ENCODE measurements at regions not wholly inside any gene's neighbourhood (a gene's known extent, or its start where the extent isn't known, plus 50 kb on each side); places are given as distances from the start of the nearest gene placed in this dataset.

DNA sequence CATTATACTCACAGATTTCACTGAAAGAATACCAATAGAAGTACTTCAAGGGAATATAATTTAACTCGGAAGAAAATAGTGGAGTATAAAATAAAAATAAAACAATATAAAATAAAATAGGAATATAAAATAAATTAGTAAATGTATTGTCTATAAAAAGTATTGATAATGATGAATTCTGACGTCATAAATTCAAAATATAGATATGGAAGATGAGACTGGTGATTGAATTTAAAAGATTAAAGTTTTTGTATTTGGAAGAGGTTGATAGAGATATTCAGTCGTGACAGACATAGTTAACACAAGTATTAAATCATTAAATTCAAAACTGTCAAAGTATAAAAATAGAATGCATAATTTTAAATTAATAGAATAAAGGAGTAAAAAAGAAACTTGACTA is 964.9 kb upstream of the C9orf72 start:
- H3K9me3 ChIP-seq = no peaks in the 10 kb centered on the region
- DNase-seq = no peak
- TF ChIP-seq, protein P1, sequence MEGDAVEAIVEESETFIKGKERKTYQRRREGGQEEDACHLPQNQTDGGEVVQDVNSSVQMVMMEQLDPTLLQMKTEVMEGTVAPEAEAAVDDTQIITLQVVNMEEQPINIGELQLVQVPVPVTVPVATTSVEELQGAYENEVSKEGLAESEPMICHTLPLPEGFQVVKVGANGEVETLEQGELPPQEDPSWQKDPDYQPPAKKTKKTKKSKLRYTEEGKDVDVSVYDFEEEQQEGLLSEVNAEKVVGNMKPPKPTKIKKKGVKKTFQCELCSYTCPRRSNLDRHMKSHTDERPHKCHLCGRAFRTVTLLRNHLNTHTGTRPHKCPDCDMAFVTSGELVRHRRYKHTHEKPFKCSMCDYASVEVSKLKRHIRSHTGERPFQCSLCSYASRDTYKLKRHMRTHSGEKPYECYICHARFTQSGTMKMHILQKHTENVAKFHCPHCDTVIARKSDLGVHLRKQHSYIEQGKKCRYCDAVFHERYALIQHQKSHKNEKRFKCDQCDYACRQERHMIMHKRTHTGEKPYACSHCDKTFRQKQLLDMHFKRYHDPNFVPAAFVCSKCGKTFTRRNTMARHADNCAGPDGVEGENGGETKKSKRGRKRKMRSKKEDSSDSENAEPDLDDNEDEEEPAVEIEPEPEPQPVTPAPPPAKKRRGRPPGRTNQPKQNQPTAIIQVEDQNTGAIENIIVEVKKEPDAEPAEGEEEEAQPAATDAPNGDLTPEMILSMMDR (IDR thresholded peaks at IDR 0.05) = no peak
- TF ChIP-seq POLR2A (IDR thresholded peaks at IDR 0.05) = no peak
- H3K4me3 ChIP-seq (replicated peaks in 1 of 3) = no peak overlapping the region
- no peaks in the 10 kb centered on the region for H3K27me3 ChIP-seq
- no peaks in the 10 kb centered on the region for H3K4me1 ChIP-seq
- WGBS, 2 donors = 91 to 92% methylated on average over 3 of the region's 3 CpGs
- no peak overlapping the region for H3K27ac ChIP-seq
- H3K36me3 ChIP-seq = no peaks in the 10 kb centered on the region
- intact Hi-C loops (cut with DNase I) = no loop called here

DNA sequence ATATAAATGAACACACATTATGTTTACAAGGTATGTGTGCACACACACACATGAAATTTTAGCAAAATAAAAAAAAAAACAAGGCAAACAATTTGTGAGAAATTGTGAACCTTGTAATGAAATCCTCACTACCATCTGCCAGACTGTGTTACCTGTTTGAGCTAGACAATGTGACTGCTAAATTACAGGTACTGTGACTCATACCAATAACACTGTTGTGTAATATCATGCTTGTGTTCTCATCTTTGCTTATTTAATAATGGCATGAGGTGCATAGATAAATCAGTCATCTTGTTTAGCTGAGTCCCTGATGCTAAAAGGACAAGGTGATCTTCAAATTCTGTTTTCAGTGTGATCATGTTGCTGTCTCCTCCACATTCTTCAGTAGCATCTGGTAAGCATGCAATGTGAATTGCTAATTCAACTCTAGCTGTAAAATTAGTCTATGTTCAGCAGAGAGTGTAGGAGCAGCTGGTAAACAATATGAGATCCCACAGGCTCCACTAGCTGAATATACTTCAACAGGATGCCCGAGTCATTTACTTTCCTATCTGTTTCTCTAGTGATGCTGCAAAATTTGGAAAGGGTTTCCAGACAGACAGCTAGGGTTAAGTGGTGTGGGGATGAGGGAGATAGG is 966.3 kb upstream of the C9orf72 start:
- intact Hi-C loops (cut with DNase I) = no loop called here
- no peaks in the 10 kb centered on the region for H3K4me1 ChIP-seq
- no peaks in the 10 kb centered on the region for H3K27me3 ChIP-seq
- no peak for DNase-seq
- TF ChIP-seq, protein P1 (IDR thresholded peaks at IDR 0.05) = no peak
- TF ChIP-seq POLR2A (IDR thresholded peaks at IDR 0.05) = no peak
- no peak overlapping the region for H3K4me3 ChIP-seq (replicated peaks in 1 of 3)
- no peaks in the 10 kb centered on the region for H3K9me3 ChIP-seq
- no peaks in the 10 kb centered on the region for H3K36me3 ChIP-seq
- 90 to 100% methylated on average over 1 of the region's 1 CpG for WGBS, 2 donors
- no peak overlapping the region for H3K27ac ChIP-seq

DNA sequence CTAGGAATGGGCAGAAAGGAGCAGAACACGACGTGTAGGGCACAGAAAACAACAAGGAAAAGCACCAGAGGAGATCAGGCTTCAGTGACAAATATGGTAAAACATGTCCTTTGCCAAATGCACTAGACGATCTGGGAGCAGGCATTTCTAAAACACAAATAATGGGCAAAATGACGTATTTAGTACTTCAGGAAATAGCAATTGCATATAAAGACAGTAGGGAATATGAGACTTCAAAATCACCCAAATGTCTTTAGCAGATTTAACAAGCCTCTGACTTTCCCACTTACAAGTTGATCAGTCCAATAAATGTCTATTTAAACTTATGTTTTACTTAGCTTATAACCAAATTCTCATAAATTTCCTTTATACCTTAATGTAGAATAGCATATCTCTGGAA is 969.6 kb upstream of the C9orf72 start:
- H3K27ac ChIP-seq = no peak overlapping the region
- H3K4me3 ChIP-seq (replicated peaks in 1 of 3) = no peak overlapping the region
- WGBS, 2 donors = 79 to 80% methylated on average over 4 of the region's 4 CpGs
- no peaks in the 10 kb centered on the region for H3K4me1 ChIP-seq
- intact Hi-C loops (cut with DNase I) = no loop called here
- H3K36me3 ChIP-seq = no peaks in the 10 kb centered on the region
- H3K9me3 ChIP-seq = no peaks in the 10 kb centered on the region
- no peak for DNase-seq
- H3K27me3 ChIP-seq = no peaks in the 10 kb centered on the region
- TF ChIP-seq, protein P1 (IDR thresholded peaks at IDR 0.05) = no peak
- TF ChIP-seq POLR2A (IDR thresholded peaks at IDR 0.05) = no peak

DNA sequence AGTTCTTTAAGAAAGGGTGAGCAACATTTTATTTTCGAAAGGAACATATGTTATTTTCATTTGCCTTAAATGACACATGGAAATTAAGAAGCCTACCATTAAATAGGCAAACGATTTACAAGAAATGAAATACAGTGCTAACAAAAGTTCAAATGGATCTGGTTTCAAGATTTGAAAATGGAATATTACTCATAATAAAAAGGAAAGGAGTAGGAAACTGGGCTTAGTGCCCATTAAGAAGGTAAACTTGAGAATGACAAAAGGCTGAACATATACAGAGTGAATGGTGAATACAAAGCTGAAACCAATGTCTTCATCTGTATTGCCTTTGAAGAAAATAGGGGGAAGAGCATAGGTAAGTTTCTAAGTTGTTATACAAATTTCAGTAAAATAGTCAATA is 974.2 kb upstream of the C9orf72 start:
- Histone ChIP-seq H3K36me3 (no peaks in the 10 kb centered on the region), H3K4me3 (replicated peaks in 1 of 3) (no peak overlapping the region), H3K9me3 (no peaks in the 10 kb centered on the region), H3K27ac (no peak overlapping the region), H3K27me3 (no peaks in the 10 kb centered on the region), H3K4me1 (no peaks in the 10 kb centered on the region)
- TF ChIP-seq, protein P1 (IDR thresholded peaks at IDR 0.05) = no peak
- TF ChIP-seq POLR2A (IDR thresholded peaks at IDR 0.05) = no peak
- 79 to 89% methylated on average over 2 of the region's 2 CpGs for WGBS, 2 donors
- no peak for DNase-seq
- intact Hi-C loops (cut with DNase I) = no loop called here

DNA sequence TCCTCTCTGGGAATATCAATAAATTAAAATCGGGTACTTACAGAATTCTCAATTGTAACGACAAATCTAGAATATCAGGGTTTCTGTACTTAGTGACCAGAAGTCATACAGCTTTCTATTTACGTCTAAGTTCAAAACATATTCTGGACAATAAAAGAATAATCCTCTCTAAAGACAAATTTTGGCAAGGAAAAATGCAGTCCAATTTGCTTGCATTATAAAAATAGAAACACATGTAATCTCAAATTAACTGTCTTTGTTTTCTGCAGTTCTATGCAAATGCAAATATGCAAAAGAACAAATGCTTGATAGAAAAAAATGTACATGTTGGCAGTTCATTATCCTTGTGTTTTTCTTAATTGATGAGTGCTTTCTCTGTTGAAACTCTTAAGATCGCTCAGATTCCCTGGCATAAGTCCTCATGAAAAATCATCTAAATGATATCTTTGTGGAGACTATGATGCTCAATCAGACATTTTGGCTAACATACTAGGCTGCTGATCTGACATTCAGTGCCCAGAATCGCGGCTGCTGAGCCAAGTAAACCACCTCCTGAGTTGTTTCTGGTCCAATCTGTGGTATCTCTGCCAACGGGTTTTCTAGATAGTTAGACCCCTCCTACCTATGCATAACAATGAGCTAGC is 990.1 kb upstream of the C9orf72 start:
- Histone ChIP-seq H3K27ac (no peak overlapping the region), H3K36me3 (no peaks in the 10 kb centered on the region), H3K9me3 (no peaks in the 10 kb centered on the region), H3K27me3 (no peaks in the 10 kb centered on the region), H3K4me1 (peaks cover 0 to 7% of the 10 kb centered on the region in 2 donors), H3K4me3 (replicated peaks in 1 of 3) (no peak overlapping the region)
- WGBS, 2 donors = 73 to 76% methylated on average over 7 of the region's 7 CpGs
- DNase-seq = no peak
- intact Hi-C loops (cut with DNase I) = no loop called here
- TF ChIP-seq, protein P1 (IDR thresholded peaks at IDR 0.05) = no peak
- no peak for TF ChIP-seq POLR2A (IDR thresholded peaks at IDR 0.05)

Data from thyroid gland (tissue), 4 donors.